ENCODE measurements at regions not wholly inside any gene's neighbourhood (a gene's known extent, or its start where the extent isn't known, plus 50 kb on each side); places are given as distances from the start of the nearest gene placed in this dataset.

GRCh38 chr4:111595456-111595855 is 549.8 kb upstream of the FAM241A start (continued):
- TF ChIP-seq TBP (IDR thresholded peaks at IDR 0.05; ENCODE audit: low read depth, low read length), result no peak
- TF ChIP-seq RFX5 (IDR thresholded peaks at IDR 0.05; ENCODE audit: borderline replicate concordance, low read depth, low read length), result no peak
- TF ChIP-seq CTBP2 (IDR thresholded peaks at IDR 0.05; ENCODE audit: borderline replicate concordance, insufficient read depth, insufficient read length, low read length), result no peak
- no peak for TF ChIP-seq TAF7 (optimal IDR thresholded peaks at IDR 0.05; ENCODE audit: borderline replicate concordance, low read depth, low read length)
- no peak for TF ChIP-seq EGR1 (IDR thresholded peaks at IDR 0.05; ENCODE audit: borderline replicate concordance, low read depth, low read length)
- no peak for TF ChIP-seq ZNF274 (IDR thresholded peaks at IDR 0.05; ENCODE audit: borderline replicate concordance, extremely low read depth, low read length)
- no peak for TF ChIP-seq HDAC6 (IDR thresholded peaks at IDR 0.05; ENCODE audit: low read depth, low read length)
- TF ChIP-seq KDM4A (IDR thresholded peaks at IDR 0.05; ENCODE audit: low read depth, low read length, severe bottlenecking), result no peak
- TF ChIP-seq SP1 (IDR thresholded peaks at IDR 0.05; ENCODE audit: low read depth, low read length), result no peak
- no peak for TF ChIP-seq CBX5 (IDR thresholded peaks at IDR 0.05; ENCODE audit: low read depth, low read length)
